ENCODE measurements at regions not wholly inside any gene's neighbourhood (a gene's known extent, or its start where the extent isn't known, plus 50 kb on each side); places are given as distances from the start of the nearest gene placed in this dataset.

DNA sequence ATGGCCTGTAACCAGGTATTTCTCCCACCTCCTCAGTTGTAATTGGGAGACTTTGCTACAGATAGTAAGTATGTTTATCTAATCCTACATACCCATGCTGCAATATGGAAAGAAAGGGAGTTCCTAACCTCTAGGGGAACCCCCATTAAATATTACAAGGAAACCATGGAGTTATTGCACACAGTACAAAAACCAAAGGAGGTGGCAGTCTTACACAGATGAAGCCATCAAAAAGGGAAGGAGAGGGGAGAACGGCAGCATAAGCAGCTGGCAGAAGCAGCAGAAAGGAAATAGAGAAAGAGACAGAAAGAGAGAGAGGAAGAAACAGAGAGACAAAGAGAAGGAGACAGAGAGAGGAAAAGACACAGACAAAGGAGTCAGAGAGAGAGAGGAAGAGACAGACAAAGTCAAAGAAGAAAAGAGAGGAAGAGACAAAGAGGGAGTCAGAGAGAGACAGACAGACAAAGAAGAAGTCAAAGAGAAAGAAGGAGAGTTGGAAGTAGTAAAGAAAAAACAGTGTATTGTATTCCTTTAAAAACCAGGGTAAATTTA is 142.9 kb downstream of the FASLG start:
- DNase-seq (ENCODE audit: low spot score) = no peak

- DNase-seq (ENCODE audit: low spot score) = no peak
Observed at GRCh38 chr1:172809750-172810149, 150.8 kb downstream of the FASLG start.

DNA sequence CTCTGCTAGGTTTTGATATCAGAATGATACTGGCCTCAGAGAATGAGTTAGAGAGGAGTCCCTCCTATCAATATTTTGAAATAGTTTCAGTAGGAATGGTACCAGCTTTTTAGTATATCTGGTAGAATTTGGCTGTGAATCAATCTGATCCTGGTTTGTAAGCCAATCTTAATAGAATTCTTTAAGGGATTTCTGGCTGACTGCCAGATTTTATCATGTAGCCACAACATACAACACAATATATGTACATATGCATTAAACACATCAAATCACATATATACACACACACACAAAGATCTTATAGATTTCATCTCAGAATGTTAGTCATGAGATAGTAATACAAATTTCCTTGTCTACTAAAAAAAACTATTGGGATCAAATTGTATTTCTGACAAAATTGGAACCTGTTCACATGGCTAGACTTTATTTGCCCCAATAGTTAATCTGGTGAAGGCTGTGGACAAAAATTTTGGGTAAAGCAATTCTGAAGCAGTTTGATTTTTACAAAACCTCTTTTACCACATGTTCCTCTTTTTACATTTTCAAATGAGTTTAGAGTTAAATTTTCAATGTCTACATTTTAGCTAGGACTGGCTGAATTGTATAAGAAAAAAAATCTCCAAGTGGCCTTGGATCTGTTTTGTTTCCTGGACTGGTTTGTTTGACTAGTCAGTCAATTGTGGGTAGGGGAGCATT is 151.7 kb downstream of the FASLG start:
- DNase-seq (ENCODE audit: low spot score) = no peak

DNA sequence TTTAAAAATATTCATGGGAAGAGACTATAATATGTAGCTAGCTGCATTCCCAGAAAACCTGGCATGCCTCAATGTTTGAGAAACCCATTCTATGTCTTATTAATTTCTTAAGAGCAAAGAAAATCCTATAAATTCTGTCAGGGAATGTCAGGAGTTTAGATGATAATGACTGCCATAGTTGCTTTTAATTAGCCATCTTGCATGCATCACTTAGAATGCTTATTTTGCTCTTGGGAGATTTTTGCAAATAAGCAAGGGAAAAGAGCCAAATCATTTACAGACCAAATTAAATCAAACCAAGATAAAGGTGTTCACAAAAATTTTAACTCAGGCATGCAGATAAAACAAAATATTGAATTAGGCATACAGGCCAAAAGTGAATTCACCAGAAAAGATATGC is 152.8 kb downstream of the FASLG start:
- no peak for DNase-seq (ENCODE audit: low spot score)

- DNase-seq (ENCODE audit: low spot score) = no peak
Observed at GRCh38 chr1:172812118-172812517, 153.2 kb downstream of the FASLG start.

DNA sequence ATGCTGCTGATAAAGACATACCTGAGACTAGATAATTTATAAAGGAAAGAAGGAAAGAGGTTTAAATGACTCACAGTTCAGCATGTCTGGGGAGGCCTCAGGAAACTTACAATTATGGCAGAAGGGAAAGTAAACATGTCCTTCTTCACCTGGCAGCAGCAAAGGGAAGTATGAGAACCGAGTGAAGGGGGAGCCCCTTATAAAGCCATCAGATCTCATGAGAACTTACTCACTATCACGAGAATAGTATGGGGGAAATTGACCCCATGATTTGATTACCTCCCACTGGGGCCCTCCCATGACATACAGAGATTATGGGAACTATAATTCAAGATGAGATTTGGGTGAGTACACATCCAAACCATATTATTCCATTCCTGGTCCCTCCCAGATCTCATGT is 154.4 kb downstream of the FASLG start:
- no peak for DNase-seq (ENCODE audit: low spot score)

- DNase-seq (ENCODE audit: low spot score) = no peak
Observed at GRCh38 chr1:172814428-172814827, 155.5 kb downstream of the FASLG start.

DNA sequence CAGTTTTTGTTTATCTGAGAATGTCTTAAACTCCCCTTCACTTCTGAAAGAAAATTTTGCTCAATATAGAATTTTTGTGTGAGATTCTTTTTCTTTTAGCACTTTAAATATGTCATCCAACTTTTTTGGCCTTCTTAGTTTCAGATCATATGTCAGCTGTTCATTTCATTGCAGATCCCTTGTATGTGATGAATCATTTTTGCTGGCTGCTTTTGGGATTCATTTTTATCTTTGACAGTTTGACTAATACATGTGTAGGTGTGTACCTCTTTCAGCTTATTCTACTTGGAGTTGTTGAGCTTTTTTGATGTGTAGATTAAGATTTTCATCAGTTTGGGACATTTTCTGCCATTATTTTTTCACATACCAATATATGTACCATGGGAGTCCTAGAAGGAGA is 156.8 kb downstream of the FASLG start:
- no peak for DNase-seq (ENCODE audit: low spot score)

DNA sequence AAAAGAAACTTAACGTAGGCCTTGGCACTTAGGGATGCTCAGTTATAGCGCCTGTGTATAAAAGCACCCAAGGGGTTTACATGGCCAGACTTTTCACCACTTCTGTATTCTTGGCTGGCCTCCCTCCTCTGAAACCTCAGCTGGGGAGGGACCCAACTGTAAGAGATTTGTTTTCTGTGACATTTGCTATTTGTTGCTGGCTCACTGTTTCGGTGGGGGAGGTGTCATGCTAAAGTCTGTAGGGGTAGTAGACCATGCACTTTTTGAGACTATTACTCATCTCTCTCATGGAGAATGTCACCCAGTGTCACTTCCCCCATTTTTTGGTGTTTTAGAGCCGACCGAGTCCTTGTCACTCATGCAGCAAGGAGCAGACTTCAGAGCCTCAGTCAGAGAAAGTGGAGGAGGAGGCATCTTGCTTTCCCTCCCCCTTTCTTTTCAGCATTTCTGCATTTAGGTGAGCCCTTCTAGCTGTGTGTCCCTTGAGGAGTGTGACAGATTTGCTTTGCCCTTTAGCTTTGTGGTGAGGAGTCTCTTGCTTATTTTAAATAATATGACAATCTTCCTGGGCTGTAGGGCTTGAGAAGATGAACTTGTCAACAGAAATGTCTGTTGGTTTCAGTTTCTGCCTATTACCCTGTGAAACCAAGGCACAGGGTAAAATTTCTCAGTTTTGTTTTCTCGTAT is 160.1 kb downstream of the FASLG start:
- no peak for DNase-seq (ENCODE audit: low spot score)

DNA sequence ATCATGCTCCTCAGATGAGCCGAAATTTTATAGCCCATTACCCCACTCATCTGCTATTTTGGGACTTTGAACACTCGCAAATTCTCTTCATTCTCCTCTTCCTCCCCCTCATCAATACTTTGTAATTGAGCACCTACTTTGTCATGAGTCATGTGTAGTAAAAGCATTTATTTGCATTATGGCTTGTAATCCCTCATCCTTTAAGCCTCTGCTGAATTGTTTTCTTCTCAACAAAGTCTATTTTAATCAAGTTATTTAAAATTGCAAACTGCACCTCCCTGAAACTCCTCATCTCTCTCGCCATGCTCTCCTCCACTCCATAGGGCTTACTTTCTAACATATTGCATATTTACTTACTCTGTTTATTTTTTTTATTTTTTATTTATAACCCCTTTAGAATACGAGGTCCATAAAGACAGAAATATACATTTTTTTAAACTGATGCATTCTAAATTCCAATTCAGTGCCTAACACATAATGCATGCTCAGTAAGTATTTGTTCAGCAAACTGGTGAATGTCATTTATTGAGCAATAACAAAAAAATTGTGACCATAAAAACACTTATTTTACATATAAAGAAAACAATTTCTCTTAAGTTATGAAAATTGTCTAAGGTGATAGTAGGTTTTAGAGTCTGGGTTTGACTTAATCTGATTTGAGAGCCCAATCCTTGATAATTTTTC is 161.7 kb downstream of the FASLG start:
- no peak for DNase-seq (ENCODE audit: low spot score)

DNA sequence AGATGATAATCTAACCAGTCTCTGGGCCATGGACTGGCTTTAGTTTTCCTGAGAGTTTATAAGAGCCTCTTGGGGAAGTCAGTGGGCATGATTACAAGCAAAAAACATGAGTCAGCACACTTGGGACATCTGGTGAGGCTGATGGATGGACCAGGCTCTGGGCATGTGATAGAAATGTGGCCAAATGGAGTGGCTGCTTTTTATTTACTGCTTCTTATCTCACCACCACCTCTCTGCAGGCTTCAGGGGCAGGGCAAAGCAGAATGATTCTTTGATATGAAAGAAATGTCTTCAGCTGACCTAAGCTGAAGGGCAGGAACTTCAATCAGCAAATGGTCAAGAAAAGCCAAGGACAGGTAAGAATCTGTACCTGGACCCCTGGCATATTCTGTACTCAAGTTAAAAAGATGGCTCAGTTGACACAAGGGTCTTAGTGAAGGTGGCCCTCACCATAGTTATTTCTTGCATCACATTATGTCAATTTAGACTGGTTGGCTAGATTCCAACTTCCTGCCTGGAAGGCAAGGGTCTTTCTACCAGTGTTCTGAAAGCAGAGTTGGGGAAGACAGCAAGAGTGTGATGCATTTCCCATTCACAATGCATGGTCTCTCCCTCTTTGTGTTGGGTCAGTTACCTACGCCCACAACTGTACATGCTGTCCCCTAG is 162.8 kb downstream of the FASLG start:
- DNase-seq (ENCODE audit: low spot score) = no peak

DNA sequence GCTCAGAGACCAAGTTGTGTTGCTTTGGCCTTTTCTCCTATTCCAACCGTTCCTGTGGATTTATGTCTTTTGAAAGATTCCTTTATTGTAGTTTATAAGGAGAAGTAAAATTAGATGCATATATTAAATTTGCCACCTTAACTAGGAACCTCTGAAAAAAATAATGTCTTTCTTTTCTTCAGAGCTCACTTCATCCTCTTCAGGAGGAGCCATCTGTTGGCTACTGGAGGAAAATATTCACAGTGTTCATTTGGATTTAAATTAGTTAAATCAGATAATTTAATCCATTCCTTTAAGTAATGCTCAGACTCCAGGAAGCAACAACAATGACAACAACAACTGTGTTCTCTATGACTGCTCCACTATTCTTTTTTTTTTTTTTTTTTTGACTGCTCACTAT is 164.0 kb downstream of the FASLG start:
- DNase-seq (ENCODE audit: low spot score) = no peak

DNA sequence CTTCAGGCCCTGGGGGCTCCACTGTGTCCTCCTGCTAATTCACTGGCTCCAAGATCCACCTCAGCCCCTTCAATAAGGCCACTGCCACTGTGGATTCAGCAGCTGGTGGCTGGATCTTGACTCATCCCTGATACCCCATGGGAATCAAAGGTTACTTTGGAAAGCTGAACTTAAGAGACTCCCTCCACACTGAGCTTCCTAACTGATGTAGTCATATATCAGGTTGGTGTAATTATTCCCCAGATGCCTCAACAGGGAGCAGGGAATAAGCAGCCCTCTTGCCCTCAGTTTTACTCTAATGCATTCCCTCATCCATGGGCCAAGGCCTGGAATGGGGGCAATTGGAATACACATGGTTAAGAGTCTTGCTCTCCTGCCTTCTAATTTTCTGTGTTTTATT is 164.6 kb downstream of the FASLG start:
- no peak for DNase-seq (ENCODE audit: low spot score)

DNA sequence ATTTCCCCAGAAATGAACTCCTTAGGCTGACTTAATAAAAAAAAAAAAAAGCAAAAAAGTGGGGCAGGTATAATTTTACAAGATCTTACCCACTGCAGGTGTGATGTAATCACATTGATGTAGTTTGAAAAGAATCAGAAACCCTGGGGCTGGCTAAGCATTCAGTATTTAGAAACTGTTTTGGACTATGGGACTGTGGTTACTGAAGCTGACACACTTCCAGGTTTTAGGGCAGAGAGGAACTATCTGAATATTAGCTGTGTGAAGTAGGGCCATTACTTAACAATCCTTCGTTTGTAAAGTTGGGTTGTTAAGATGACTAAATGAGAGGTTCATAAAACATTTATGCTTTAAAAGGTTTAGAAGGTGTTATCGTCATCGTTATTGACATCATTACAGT is 165.3 kb downstream of the FASLG start:
- no peak for DNase-seq (ENCODE audit: low spot score)

GRCh38 chr1:172826096-172826741 is 167.3 kb downstream of the FASLG start:
- peak; percentile 28 for DNase-seq (ENCODE audit: low spot score)

- DNase-seq (ENCODE audit: low spot score) = no peak
Observed at GRCh38 chr1:172827301-172827700, 168.4 kb downstream of the FASLG start.

DNA sequence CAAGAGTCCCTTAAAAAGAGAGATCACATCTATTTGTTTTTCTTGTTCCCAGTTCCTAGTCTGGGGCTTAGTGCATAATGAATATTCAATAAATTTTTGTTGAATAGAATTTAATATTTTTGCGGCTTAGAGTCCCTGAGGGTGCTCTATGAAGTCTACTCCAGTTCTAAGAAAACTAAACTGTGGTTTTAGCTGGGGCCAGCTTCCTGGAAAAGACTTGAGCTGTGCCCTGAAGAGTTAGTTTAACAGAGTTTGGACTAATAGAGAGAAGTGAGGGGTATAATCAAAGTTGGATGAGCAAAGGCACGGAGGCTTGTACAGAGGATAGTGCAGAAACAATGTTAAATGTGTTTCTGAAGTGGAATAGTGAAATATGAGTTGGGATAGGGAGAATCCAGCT is 168.9 kb downstream of the FASLG start:
- DNase-seq (ENCODE audit: low spot score) = no peak

GRCh38 chr1:172832006-172832725 is 173.3 kb downstream of the FASLG start:
- no peak for DNase-seq (ENCODE audit: low spot score)

DNA sequence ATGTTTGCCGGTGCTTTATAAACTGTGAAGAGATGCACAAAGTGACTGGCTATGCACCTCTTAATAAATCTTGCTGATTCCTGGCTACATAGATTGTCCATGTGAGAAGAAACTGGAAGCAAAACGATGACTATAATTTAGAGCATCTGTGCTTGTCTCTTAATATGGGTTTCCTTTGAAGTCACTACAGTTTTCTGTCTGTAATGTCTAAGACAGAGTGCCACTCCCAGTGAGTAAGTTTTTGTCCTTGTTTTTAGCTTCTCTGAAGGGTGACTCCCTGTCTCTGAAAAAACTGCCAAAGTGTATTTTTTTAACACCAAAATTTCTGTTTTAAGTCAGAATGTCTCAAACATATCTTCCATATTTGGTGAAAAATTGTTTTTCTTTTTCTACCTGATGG is 175.1 kb downstream of the FASLG start:
- no peak for DNase-seq (ENCODE audit: low spot score)

- no peak for DNase-seq (ENCODE audit: low spot score)
Observed at GRCh38 chr1:172834609-172835008, 175.7 kb downstream of the FASLG start.

DNA sequence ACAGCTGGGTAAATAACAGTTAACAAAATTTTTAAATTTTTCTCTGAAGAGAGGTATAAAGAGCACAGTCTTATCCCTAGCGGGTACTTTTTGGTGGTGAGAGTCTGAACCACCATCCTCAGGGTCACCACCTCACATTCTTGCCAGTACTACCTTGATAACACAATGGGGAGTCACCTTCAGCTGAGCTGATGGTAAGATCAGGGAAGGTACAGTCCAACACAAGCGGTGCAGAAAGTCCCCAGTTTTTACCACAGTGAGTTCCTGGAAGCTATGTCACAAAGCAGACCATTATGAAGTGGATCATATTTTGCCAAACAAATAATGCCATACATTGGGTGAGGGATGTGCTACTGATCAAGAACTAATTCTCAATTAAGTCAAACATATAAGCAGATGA is 176.9 kb downstream of the FASLG start:
- no peak for DNase-seq (ENCODE audit: low spot score)
